ENCODE measurements at regions not wholly inside any gene's neighbourhood (a gene's known extent, or its start where the extent isn't known, plus 50 kb on each side); places are given as distances from the start of the nearest gene placed in this dataset.

DNA sequence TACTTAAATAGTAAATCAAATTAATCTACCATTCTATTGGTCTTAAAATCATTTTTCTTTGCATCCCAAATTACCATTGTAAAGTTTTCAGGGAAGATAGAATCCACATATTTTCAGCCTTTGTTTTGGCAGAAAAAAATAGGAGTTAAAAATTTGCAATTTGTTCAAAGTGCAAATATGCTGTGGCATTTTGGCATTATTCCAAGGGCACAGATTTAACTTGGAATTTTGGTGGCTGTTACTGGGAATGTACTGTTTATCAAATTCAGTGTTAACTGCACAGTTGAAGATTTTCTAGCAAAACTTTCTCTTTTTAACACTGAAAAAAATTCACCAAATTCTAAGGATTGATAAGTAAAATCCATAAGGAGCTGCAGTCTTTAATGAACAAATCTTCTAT, 151.0 kb upstream of the HDAC9 start:
- no peak for TF ChIP-seq EZH2phosphoT487 (IDR thresholded peaks at IDR 0.05; ENCODE audit: insufficient read depth, low read depth)
- TF ChIP-seq EZH2 (IDR thresholded peaks at IDR 0.05; ENCODE audit: insufficient read depth, poor library complexity, severe bottlenecking) = no peak
